HG03135 (cell line): ENCODE measurements at regions not wholly inside any gene's neighbourhood (a gene's known extent, or its start where the extent isn't known, plus 50 kb on each side); places are given as distances from the start of the nearest gene placed in this dataset.

ENCODE experiments used
- ATAC-seq: cut with Tn5 transposase; IDR thresholded peaks from one replicate; pipeline ENCODE4 v1.9.1; 2021; ENCODE audit warnings: mild to moderate bottlenecking, moderate library complexity; ENCODE audit not compliant: unreplicated experiment

- no peak for ATAC-seq
Observed at GRCh38 chr14:106883218-106883692, 1356.9 kb downstream of the TMEM121 start.
